WTC11 (cell line): ENCODE measurements at regions not wholly inside any gene's neighbourhood (a gene's known extent, or its start where the extent isn't known, plus 50 kb on each side); places are given as distances from the start of the nearest gene placed in this dataset.

ENCODE experiments used
- ATAC-seq: fragments of 200-7000 bp; cut with Tn5 transposase; 2 replicates; pipeline ENCODE4 v1.10.0; 2021; ENCODE audit warnings: mild to moderate bottlenecking, moderate library complexity
- CTCF ChIA-PET: fragments of 300-600 bp; sonication (Branson Sonifier 250); formaldehyde crosslinking; loops from one replicate; lab custom pipeline; 2021; ENCODE audit warnings: antibody characterized with exemption; lab: Charles Lee
- POLR2A ChIA-PET: fragments of 350-600 bp; sonication (Branson Sonifier 250); formaldehyde crosslinking; loops from one replicate; lab custom pipeline; 2021; ENCODE audit warnings: antibody characterized with exemption; lab: Charles Lee
- DNase-seq: peaks from one replicate; pipeline ENCODE4 v3.0.0; 2021; ENCODE audit warnings: low spot score
- H3K27ac Mint-ChIP-seq: 2 replicates; pipeline ENCODE4 v1.8.0; 2021; ENCODE audit warnings: mixed read lengths
- H3K27me3 Mint-ChIP-seq: 2 replicates; pipeline ENCODE4 v1.8.0; 2021; ENCODE audit warnings: low read depth, mild to moderate bottlenecking, moderate library complexity, mixed read lengths
- H3K36me3 Mint-ChIP-seq: 2 replicates; pipeline ENCODE4 v1.8.0; 2021; ENCODE audit warnings: mixed read lengths
- H3K4me1 Mint-ChIP-seq: 2 replicates; pipeline ENCODE4 v1.8.0; 2022; ENCODE audit warnings: mixed read lengths
- H3K4me3 Mint-ChIP-seq: 2 replicates; pipeline ENCODE4 v1.8.0; 2021; ENCODE audit warnings: mild to moderate bottlenecking, moderate library complexity, mixed read lengths
- H3K9me3 Mint-ChIP-seq: 2 replicates; pipeline ENCODE4 v1.8.0; 2021; ENCODE audit warnings: mixed read lengths
- ESRRA ChIP-seq: sonication (generic); formaldehyde crosslinking; IDR thresholded peaks from 2 replicates; pipeline ENCODE4 v1.8.1; 2022; ENCODE audit warnings: mild to moderate bottlenecking, missing genetic modification reagents, borderline replicate concordance
- ETV6 ChIP-seq: sonication (generic); formaldehyde crosslinking; IDR thresholded peaks from 2 replicates; pipeline ENCODE4 v1.8.1; 2022; ENCODE audit warnings: mild to moderate bottlenecking, missing genetic modification reagents
- GRHL2 ChIP-seq: fragments of 250-450 bp; sonication (Bioruptor Pico); IDR thresholded peaks from 2 replicates; pipeline ENCODE4 v1.8.0; 2022; ENCODE audit warnings: mild to moderate bottlenecking, moderate library complexity; ENCODE audit not compliant: insufficient replicate concordance, severe bottlenecking
- GTF2I ChIP-seq: fragments of 250-450 bp; sonication (Bioruptor Pico); conservative IDR thresholded peaks from 2 replicates; pipeline ENCODE4 v1.4.0; 2021; ENCODE audit warnings: mild to moderate bottlenecking
- PRDM15 ChIP-seq: sonication (generic); formaldehyde crosslinking; IDR thresholded peaks from 2 replicates; pipeline ENCODE4 v1.8.0; 2022; ENCODE audit warnings: missing genetic modification reagents
- ZBTB21 ChIP-seq: sonication (generic); formaldehyde crosslinking; IDR thresholded peaks from 2 replicates; pipeline ENCODE4 v1.8.1; 2023; ENCODE audit warnings: mild to moderate bottlenecking, missing genetic modification reagents, borderline replicate concordance
- ZBTB43 ChIP-seq: sonication (generic); formaldehyde crosslinking; IDR thresholded peaks from 2 replicates; pipeline ENCODE4 v1.8.1; 2023; ENCODE audit warnings: mild to moderate bottlenecking, missing genetic modification reagents
- ZNF232 ChIP-seq: sonication (generic); formaldehyde crosslinking; IDR thresholded peaks from 2 replicates; pipeline ENCODE4 v1.8.0; 2022; ENCODE audit warnings: mild to moderate bottlenecking, missing genetic modification reagents
- TF ChIP-seq, protein P1 (sequence below): sonication (generic); formaldehyde crosslinking; IDR thresholded peaks from 2 replicates; pipeline ENCODE4 v1.8.1; 2023; ENCODE audit warnings: mild to moderate bottlenecking, missing genetic modification reagents
- TF ChIP-seq, protein P2 (sequence below): fragments of 250-450 bp; sonication (Bioruptor Pico); IDR thresholded peaks from 2 replicates; pipeline ENCODE4 v1.8.0; 2021; ENCODE audit warnings: mild to moderate bottlenecking
- TF ChIP-seq, protein P3 (sequence below): sonication (generic); formaldehyde crosslinking; IDR thresholded peaks from 2 replicates; pipeline ENCODE4 v1.8.1; 2022; ENCODE audit warnings: mild to moderate bottlenecking, moderate library complexity, missing genetic modification reagents
- TF ChIP-seq, protein P4 (sequence below): sonication (generic); formaldehyde crosslinking; IDR thresholded peaks from 2 replicates; pipeline ENCODE4 v1.8.1; 2023; ENCODE audit warnings: mild to moderate bottlenecking, moderate library complexity, missing genetic modification reagents
- TF ChIP-seq, protein P5 (sequence below): fragments of 250-450 bp; sonication (Bioruptor Pico); IDR thresholded peaks from 2 replicates; pipeline ENCODE4 v2.1.2; 2022; ENCODE audit warnings: mild to moderate bottlenecking, moderate library complexity

DNA sequence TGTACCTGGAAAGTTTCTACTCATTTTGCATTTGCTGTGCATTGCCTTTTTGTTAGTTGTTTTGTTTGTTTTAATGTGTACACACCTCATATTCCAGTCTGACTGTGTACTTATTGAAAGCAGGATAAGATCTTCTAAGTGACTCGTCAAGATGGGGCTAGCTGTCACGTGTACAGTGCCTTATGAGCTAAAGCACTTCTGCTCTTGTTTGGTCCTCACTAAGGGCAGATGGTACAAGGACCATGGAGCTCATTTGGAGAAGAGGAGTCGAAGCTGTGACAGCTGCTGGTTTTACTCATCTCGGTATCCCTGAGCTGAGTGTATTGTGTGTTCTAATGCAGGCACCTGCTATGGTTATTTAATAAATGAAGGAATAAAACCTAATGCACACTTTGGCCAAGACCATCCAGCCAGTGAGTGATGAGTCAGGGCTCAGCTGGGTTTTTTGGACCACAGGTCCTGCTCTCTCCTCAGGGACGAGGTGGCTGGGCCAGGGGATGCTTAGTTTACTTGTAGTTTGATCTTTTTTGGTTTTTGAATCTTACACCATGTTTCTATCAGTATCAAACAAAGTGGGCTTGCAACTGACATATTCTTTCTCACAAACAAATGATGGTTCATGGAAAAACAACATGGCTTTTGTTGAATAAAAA, 152.5 kb upstream of the APCDD1 start:
- DNase-seq = no peak
- Mint-ChIP-seq H3K9me3 (peaks cover 21% of the 10 kb centered on the region), H3K4me3 (no peak overlapping the region), H3K36me3 (no peaks in the 10 kb centered on the region), H3K4me1 (peaks cover 14% of the 10 kb centered on the region), H3K27me3 (no peaks in the 10 kb centered on the region; the same call in 1 of the 2 replicates), H3K27ac (no peak overlapping the region)
- TF ChIP-seq PRDM15 = no peak
- no peak for TF ChIP-seq GTF2I (CRISPR knock-in tag)
- TF ChIP-seq, protein P1, sequence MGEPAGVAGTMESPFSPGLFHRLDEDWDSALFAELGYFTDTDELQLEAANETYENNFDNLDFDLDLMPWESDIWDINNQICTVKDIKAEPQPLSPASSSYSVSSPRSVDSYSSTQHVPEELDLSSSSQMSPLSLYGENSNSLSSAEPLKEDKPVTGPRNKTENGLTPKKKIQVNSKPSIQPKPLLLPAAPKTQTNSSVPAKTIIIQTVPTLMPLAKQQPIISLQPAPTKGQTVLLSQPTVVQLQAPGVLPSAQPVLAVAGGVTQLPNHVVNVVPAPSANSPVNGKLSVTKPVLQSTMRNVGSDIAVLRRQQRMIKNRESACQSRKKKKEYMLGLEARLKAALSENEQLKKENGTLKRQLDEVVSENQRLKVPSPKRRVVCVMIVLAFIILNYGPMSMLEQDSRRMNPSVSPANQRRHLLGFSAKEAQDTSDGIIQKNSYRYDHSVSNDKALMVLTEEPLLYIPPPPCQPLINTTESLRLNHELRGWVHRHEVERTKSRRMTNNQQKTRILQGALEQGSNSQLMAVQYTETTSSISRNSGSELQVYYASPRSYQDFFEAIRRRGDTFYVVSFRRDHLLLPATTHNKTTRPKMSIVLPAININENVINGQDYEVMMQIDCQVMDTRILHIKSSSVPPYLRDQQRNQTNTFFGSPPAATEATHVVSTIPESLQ (CRISPR knock-in tag) = no peak
- POLR2A ChIA-PET = no interaction called here
- CTCF ChIA-PET = no interaction called here
- no peak for ATAC-seq

DNA sequence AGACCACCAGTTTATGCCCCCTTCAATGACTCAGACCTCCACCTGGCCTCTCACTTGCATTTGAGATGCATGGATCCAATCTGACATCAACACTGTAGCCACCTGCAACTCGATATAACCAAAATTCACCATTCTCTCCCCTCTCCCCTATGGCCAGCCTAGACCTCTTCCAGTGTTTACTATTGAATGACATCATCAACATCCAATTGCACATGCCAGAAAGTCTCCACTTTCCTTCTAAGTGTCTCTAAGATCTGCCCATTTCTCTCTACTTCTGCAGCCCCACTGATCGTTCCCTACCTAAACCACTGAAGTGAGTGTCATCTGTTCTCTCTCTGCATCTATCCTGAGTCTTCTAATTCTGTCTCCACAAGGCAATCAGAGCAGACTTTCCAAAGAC, 151.3 kb upstream of the APCDD1 start:
- H3K4me1 Mint-ChIP-seq = peaks cover 14% of the 10 kb centered on the region
- TF ChIP-seq, protein P2, sequence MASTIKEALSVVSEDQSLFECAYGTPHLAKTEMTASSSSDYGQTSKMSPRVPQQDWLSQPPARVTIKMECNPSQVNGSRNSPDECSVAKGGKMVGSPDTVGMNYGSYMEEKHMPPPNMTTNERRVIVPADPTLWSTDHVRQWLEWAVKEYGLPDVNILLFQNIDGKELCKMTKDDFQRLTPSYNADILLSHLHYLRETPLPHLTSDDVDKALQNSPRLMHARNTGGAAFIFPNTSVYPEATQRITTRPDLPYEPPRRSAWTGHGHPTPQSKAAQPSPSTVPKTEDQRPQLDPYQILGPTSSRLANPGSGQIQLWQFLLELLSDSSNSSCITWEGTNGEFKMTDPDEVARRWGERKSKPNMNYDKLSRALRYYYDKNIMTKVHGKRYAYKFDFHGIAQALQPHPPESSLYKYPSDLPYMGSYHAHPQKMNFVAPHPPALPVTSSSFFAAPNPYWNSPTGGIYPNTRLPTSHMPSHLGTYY = no peak
- TF ChIP-seq ZBTB21 (no peak), ETV6 (CRISPR knock-in tag) (no peak), GRHL2 (CRISPR knock-in tag) (no peak), ZNF232 (CRISPR knock-in tag) (no peak), ESRRA (no peak), ZBTB43 (CRISPR knock-in tag) (no peak)
- TF ChIP-seq, protein P3, sequence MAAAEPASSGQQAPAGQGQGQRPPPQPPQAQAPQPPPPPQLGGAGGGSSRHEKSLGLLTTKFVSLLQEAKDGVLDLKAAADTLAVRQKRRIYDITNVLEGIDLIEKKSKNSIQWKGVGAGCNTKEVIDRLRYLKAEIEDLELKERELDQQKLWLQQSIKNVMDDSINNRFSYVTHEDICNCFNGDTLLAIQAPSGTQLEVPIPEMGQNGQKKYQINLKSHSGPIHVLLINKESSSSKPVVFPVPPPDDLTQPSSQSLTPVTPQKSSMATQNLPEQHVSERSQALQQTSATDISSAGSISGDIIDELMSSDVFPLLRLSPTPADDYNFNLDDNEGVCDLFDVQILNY (CRISPR knock-in tag) = no peak
- TF ChIP-seq, protein P4, sequence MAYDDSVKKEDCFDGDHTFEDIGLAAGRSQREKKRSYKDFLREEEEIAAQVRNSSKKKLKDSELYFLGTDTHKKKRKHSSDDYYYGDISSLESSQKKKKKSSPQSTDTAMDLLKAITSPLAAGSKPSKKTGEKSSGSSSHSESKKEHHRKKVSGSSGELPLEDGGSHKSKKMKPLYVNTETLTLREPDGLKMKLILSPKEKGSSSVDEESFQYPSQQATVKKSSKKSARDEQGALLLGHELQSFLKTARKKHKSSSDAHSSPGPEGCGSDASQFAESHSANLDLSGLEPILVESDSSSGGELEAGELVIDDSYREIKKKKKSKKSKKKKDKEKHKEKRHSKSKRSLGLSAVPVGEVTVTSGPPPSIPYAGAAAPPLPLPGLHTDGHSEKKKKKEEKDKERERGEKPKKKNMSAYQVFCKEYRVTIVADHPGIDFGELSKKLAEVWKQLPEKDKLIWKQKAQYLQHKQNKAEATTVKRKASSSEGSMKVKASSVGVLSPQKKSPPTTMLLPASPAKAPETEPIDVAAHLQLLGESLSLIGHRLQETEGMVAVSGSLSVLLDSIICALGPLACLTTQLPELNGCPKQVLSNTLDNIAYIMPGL (CRISPR knock-in tag) = no peak
- TF ChIP-seq, protein P5, sequence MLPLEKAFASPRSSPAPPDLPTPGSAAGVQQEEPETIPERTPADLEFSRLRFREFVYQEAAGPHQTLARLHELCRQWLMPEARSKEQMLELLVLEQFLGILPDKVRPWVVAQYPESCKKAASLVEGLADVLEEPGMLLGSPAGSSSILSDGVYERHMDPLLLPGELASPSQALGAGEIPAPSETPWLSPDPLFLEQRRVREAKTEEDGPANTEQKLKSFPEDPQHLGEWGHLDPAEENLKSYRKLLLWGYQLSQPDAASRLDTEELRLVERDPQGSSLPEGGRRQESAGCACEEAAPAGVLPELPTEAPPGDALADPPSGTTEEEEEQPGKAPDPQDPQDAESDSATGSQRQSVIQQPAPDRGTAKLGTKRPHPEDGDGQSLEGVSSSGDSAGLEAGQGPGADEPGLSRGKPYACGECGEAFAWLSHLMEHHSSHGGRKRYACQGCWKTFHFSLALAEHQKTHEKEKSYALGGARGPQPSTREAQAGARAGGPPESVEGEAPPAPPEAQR (CRISPR knock-in tag) = no peak
- no peaks in the 10 kb centered on the region; the same call in 1 of the 2 replicates for H3K27me3 Mint-ChIP-seq
- no peak for ATAC-seq
- DNase-seq = no peak
- no peak overlapping the region for H3K4me3 Mint-ChIP-seq
- ChIA-PET CTCF (no interaction called here), POLR2A (no interaction called here)
- H3K27ac Mint-ChIP-seq = no peak overlapping the region
- H3K36me3 Mint-ChIP-seq = no peaks in the 10 kb centered on the region
- peaks cover 22% of the 10 kb centered on the region for H3K9me3 Mint-ChIP-seq
